T47D (cell line): ENCODE measurements at regions not wholly inside any gene's neighbourhood (a gene's known extent, or its start where the extent isn't known, plus 50 kb on each side); places are given as distances from the start of the nearest gene placed in this dataset.
A peak's percentile ranks its signal among the peaks of the same experiment; 100 is the strongest.
"Not testable (repeated sequence)": the region's sequence is repeated elsewhere in the genome, so short reads cannot be mapped to it uniquely, and the experiment has no call there.

Experiments used
- DNase-seq, 2 experiments: peaks; one replicate each; pipeline versions ENCODE4 v3.0.0 to v3.0.0-alpha.2; 2011 to 2012; ENCODE audit warnings: low read depth in 1 of 2, low spot score in 1 of 2
- JUND ChIP-seq: IDR thresholded peaks from 2 replicates; pipeline ENCODE4 v1.6.1; 2012; ENCODE audit warnings: low read depth
- in situ Hi-C: cut with HindIII; loops from 2 replicates; pipeline ENCODE4 v1.10.0; 2016; ENCODE audit warnings: low sequenced_read_pairs, low pct_unique_long_range_greater_than_20kb

GRCh38 chr5:74452856-74453255 lies 187.7 kb downstream of the ENC1 start:
- DNase-seq, result no peak
- no peak for TF ChIP-seq JUND
- in situ Hi-C loops, result no loop called here

GRCh38 chr5:74450095-74450494 lies 190.4 kb downstream of the ENC1 start:
- in situ Hi-C loops, result no loop called here

DNA sequence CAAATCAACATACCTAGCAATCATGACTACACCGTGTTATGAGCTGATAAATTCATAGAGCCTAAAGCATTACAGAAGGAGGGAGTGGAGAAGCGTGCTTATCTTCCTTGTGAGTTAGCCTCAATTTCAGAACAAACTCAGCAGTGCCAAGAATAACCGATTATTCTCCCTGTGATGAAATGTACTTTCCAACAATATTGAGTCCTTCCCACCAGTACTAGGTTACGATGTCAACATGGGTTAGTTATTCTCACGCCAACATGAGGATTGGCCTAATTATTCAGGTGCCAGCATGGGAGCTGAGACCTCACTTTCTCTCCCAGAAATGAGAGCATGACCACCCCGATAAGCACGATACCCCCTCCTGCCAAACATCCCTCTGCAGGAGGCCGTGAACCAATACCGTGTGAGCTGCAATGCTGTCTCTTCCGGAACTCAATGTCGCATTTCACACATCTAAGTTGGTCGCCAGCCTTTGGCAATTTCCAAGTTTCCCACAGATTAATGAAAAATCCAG lies 193.7 kb downstream of the ENC1 start:
- in situ Hi-C loops, result no loop called here
- no peak for TF ChIP-seq JUND
- no peak for DNase-seq

More at GRCh38 chr5:74450095-74450494, 190.4 kb downstream of the ENC1 start:
- no peak for TF ChIP-seq JUND
- DNase-seq, result no peak

DNA sequence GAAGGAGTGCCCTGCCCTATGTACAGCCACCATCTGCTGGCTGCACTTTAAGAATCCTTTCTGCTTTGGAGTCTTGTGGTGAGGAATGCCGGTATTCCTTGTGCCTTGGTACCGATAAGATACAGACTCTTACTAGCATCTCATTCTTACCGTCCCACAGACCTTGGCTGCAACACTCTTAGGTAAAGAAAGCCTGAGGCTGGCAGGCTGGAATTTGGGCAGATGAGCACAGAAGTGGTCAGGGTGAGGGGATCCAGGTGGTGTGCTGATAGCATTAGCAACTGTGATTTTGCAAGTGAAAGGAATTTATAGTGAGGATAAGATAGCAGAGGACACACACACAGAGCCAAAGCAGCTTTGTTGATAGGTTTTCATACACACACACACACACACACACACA lies 198.1 kb downstream of the ENC1 start:
- DNase-seq, result no peak
- in situ Hi-C loops, result no loop called here
- TF ChIP-seq JUND, result no peak

- in situ Hi-C loops, result no loop called here
- no peak for TF ChIP-seq JUND
- DNase-seq, result no peak
These were observed 198.9 kb downstream of the ENC1 start for GRCh38 chr5:74441616-74442015.

DNA sequence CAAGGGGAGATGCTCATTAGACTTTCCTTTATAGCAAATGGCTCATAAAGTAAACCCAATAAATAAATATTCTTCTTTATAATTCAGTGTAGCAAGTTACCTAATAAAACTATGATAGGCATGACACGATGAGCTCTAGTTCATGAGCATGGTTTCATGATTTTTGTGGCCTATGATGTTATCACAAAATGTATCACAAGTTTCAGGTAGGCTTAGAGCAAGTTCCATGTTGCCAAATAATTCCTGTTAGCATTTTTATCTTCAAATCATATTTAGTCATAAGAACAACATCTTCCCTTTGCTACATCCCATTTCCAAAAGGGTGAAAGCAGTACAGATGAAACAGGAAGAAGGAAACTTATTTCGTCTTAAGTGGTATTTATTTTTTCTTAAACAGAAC lies 200.2 kb downstream of the ENC1 start:
- in situ Hi-C loops, result no loop called here
- no peak for DNase-seq

DNA sequence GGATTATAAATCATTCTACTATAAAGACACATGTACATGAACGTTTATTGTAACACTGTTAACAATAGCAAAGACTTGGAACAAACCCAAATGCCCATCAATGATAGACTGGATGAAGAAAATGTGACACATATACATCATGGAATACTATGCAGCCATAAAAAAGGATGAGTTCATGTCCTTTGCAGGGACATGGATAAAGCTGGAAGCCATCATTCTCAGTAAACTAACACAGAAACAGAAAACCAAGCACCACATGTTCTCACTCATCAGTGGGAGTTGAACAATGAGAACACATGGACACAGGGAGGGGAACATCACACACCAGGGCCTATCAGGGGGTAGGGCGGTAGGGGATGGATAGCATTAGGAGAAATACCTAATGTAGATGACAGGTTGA lies 202.7 kb downstream of the ENC1 start:
- DNase-seq, in situ Hi-C loops: not testable (repeated sequence)

More for the DNA sequence above, 200.2 kb downstream of the ENC1 start:
- no peak for TF ChIP-seq JUND

- in situ Hi-C loops, result no loop called here
- no peak for TF ChIP-seq JUND
- DNase-seq, result no peak
These were observed 206.4 kb downstream of the ENC1 start for GRCh38 chr5:74433896-74434829.

GRCh38 chr5:74433255-74433895 lies 207.2 kb downstream of the ENC1 start:
- DNase-seq, result no peak
- TF ChIP-seq JUND, result no peak
- in situ Hi-C loops, result no loop called here

DNA sequence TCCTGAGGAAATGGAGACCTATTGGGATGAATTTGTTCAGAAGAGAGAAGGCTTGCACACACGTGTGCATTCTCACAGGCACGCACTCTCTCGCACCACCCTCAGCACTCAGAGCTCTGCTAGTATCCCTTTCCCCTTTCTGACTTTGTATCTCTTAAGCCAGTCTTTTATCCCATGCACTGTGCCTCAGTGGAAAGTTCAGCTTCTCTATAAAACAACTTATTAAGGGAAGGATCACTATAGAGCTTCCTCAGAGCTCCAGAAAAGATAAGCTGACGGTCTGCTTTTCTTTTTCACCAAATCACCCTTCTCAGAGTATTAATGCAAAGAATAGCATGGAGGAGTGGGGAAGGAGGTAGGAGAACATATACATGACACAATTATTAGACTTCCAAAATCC lies 207.8 kb downstream of the ENC1 start:
- in situ Hi-C loops, result no loop called here
- TF ChIP-seq JUND, result no peak
- DNase-seq, result no peak

DNA sequence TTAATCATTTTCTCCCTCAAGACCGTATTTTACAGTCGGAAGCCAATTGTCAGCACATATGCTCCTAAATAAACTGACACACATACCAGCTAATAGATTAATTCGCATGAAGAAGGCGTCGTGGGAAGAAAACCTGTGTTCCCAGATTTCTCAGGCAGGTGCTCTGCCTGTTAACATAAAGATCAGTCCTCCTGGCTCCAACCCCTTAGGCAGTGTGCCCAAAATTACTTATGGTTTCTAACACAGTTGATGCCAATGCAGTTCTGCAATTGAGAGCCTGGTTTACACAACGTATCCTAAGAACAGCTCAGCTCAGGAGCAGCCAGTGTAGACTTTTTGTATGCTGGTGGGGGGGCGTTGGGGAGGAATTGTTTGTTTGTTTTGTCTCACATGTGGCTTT lies 208.3 kb downstream of the ENC1 start:
- TF ChIP-seq JUND, result no peak
- peak; percentile 6 to 32 for DNase-seq
- in situ Hi-C loops, result no loop called here

GRCh38 chr5:74431290-74431669 lies 209.2 kb downstream of the ENC1 start:
- no peak for DNase-seq
- in situ Hi-C loops, result no loop called here
- TF ChIP-seq JUND, result no peak

- TF ChIP-seq JUND, result no peak
- in situ Hi-C loops, result no loop called here
- no peak for DNase-seq
These were observed 209.8 kb downstream of the ENC1 start for GRCh38 chr5:74430631-74431289.
